Chondrocyte (in vitro differentiated cells): ENCODE measurements at regions not wholly inside any gene's neighbourhood (a gene's known extent, or its start where the extent isn't known, plus 50 kb on each side); places are given as distances from the start of the nearest gene placed in this dataset.
"Not testable (repeated sequence)": the region's sequence is repeated elsewhere in the genome, so short reads cannot be mapped to it uniquely, and the experiment has no call there.

Experiments
- DNase-seq: peaks from one replicate; pipeline ENCODE4 v3.0.0; 2021; ENCODE audit warnings: mixed read lengths, low spot score
- H3K27ac Mint-ChIP-seq: one replicate; pipeline ENCODE4 v1.8.0; 2021; ENCODE audit warnings: mild to moderate bottlenecking, moderate library complexity, mixed read lengths; ENCODE audit not compliant: unreplicated experiment
- H3K27me3 Mint-ChIP-seq: 2 replicates; pipeline ENCODE4 v1.8.0; 2021; ENCODE audit warnings: low read depth, mixed read lengths
- H3K36me3 Mint-ChIP-seq: 2 replicates; pipeline ENCODE4 v1.8.0; 2021; ENCODE audit warnings: low read depth, mixed read lengths
- H3K4me1 Mint-ChIP-seq: 2 replicates; pipeline ENCODE4 v1.8.0; 2021; ENCODE audit warnings: low read depth, mild to moderate bottlenecking, mixed read lengths
- H3K4me3 Mint-ChIP-seq: one replicate; pipeline ENCODE4 v1.8.0; 2021; ENCODE audit warnings: mild to moderate bottlenecking, moderate library complexity, mixed read lengths; ENCODE audit not compliant: unreplicated experiment
- H3K9me3 Mint-ChIP-seq: 2 replicates; pipeline ENCODE4 v1.8.0; 2021; ENCODE audit warnings: low read depth, mixed read lengths
- CTCF ChIP-seq: fragments of 200-600 bp; sonication (generic); IDR thresholded peaks from 2 replicates; pipeline ENCODE4 v1.5.0; 2021; ENCODE audit warnings: antibody characterized with exemption, mild to moderate bottlenecking, moderate library complexity

GRCh38 chr5:62767650-62768049 is 189.0 kb downstream of the LRRC70 start:
- no peaks in the 10 kb centered on the region for H3K36me3 Mint-ChIP-seq
- H3K27ac Mint-ChIP-seq = no peak overlapping the region
- peaks cover under 1% of the 10 kb centered on the region for H3K27me3 Mint-ChIP-seq
- no peak for DNase-seq
- H3K4me3 Mint-ChIP-seq = no peak overlapping the region
- TF ChIP-seq CTCF = no peak
- peaks cover 4% of the 10 kb centered on the region for H3K9me3 Mint-ChIP-seq
- no peaks in the 10 kb centered on the region for H3K4me1 Mint-ChIP-seq

GRCh38 chr5:62767077-62767476 is 188.5 kb downstream of the LRRC70 start:
- TF ChIP-seq CTCF = no peak
- no peak for DNase-seq
- Mint-ChIP-seq H3K27me3 (peaks cover 4% of the 10 kb centered on the region), H3K9me3 (peaks cover 4% of the 10 kb centered on the region), H3K4me3 (no peak overlapping the region), H3K4me1 (no peaks in the 10 kb centered on the region), H3K27ac (no peak overlapping the region), H3K36me3 (no peaks in the 10 kb centered on the region)

- H3K9me3 Mint-ChIP-seq = peaks cover 1% of the 10 kb centered on the region
- no peak overlapping the region for H3K27ac Mint-ChIP-seq
- TF ChIP-seq CTCF = no peak
Observed at GRCh38 chr5:62762503-62762902, 183.9 kb downstream of the LRRC70 start.

GRCh38 chr5:62757686-62758085 is 179.1 kb downstream of the LRRC70 start:
- not testable (repeated sequence) for DNase-seq, H3K4me3 Mint-ChIP-seq, H3K27ac Mint-ChIP-seq, H3K4me1 Mint-ChIP-seq, H3K36me3 Mint-ChIP-seq
- Mint-ChIP-seq H3K27me3 (peaks cover 11% of the 10 kb centered on the region), H3K9me3 (peaks cover 23% of the 10 kb centered on the region)

More at GRCh38 chr5:62762503-62762902, 183.9 kb downstream of the LRRC70 start:
- Mint-ChIP-seq H3K36me3 (no peaks in the 10 kb centered on the region), H3K4me1 (no peaks in the 10 kb centered on the region), H3K4me3 (no peak overlapping the region), H3K27me3 (peaks cover 7% of the 10 kb centered on the region)
- DNase-seq = no peak

GRCh38 chr5:62752998-62753367 is 174.4 kb downstream of the LRRC70 start:
- H3K9me3 Mint-ChIP-seq = peaks cover 30% of the 10 kb centered on the region
- H3K36me3 Mint-ChIP-seq, H3K4me3 Mint-ChIP-seq, H3K27me3 Mint-ChIP-seq, H3K27ac Mint-ChIP-seq, DNase-seq, H3K4me1 Mint-ChIP-seq: not testable (repeated sequence)

GRCh38 chr5:62752056-62752997 is 173.7 kb downstream of the LRRC70 start:
- not testable (repeated sequence) for H3K27me3 Mint-ChIP-seq, DNase-seq, H3K4me1 Mint-ChIP-seq, H3K36me3 Mint-ChIP-seq, H3K4me3 Mint-ChIP-seq, H3K27ac Mint-ChIP-seq
- peaks cover 27% of the 10 kb centered on the region for H3K9me3 Mint-ChIP-seq

GRCh38 chr5:62742207-62742606 is 163.6 kb downstream of the LRRC70 start:
- H3K9me3 Mint-ChIP-seq = no peaks in the 10 kb centered on the region
- no peaks in the 10 kb centered on the region for H3K4me1 Mint-ChIP-seq
- TF ChIP-seq CTCF = no peak
- no peak for DNase-seq
- peaks cover 6% of the 10 kb centered on the region for H3K27me3 Mint-ChIP-seq
- H3K27ac Mint-ChIP-seq = no peak overlapping the region
- no peak overlapping the region for H3K4me3 Mint-ChIP-seq
- no peaks in the 10 kb centered on the region for H3K36me3 Mint-ChIP-seq
